HG03064 (cell line): ENCODE measurements at regions not wholly inside any gene's neighbourhood (a gene's known extent, or its start where the extent isn't known, plus 50 kb on each side); places are given as distances from the start of the nearest gene placed in this dataset.

Experiments used
- ATAC-seq: cut with Tn5 transposase; IDR thresholded peaks from one replicate; pipeline ENCODE4 v1.9.1; 2021; ENCODE audit warnings: low read depth; ENCODE audit not compliant: unreplicated experiment

- no peak for ATAC-seq
Measured at GRCh38 chr2:23220513-23221094, 164.4 kb upstream of the KLHL29 start.

GRCh38 chr2:23221236-23221635 is 163.7 kb upstream of the KLHL29 start:
- ATAC-seq = no peak

GRCh38 chr2:23221901-23222300 is 163.1 kb upstream of the KLHL29 start:
- no peak for ATAC-seq

GRCh38 chr2:23230885-23231284 is 154.1 kb upstream of the KLHL29 start:
- ATAC-seq = no peak

- no peak for ATAC-seq
Measured at GRCh38 chr2:23231865-23232264, 153.1 kb upstream of the KLHL29 start.

GRCh38 chr2:23235292-23235691 is 149.7 kb upstream of the KLHL29 start:
- ATAC-seq = no peak

- ATAC-seq = no peak
Measured at GRCh38 chr2:23235736-23236135, 149.2 kb upstream of the KLHL29 start.

- no peak for ATAC-seq
Measured at GRCh38 chr2:23237147-23237546, 147.8 kb upstream of the KLHL29 start.

- ATAC-seq = no peak
Measured at GRCh38 chr2:23238011-23238657, 146.8 kb upstream of the KLHL29 start.

- no peak for ATAC-seq
Measured at GRCh38 chr2:23239374-23239773, 145.6 kb upstream of the KLHL29 start.

GRCh38 chr2:23241121-23241520 is 143.9 kb upstream of the KLHL29 start:
- no peak for ATAC-seq

GRCh38 chr2:23241611-23242245 is 143.3 kb upstream of the KLHL29 start:
- no peak for ATAC-seq

GRCh38 chr2:23243073-23243659 is 141.8 kb upstream of the KLHL29 start:
- no peak for ATAC-seq

- no peak for ATAC-seq
Measured at GRCh38 chr2:23244617-23245016, 140.4 kb upstream of the KLHL29 start.

- no peak for ATAC-seq
Measured at GRCh38 chr2:23246992-23247683, 137.8 kb upstream of the KLHL29 start.

- ATAC-seq = no peak
Measured at GRCh38 chr2:23248667-23249066, 136.3 kb upstream of the KLHL29 start.

GRCh38 chr2:23249348-23249747 is 135.6 kb upstream of the KLHL29 start:
- ATAC-seq = no peak

GRCh38 chr2:23250371-23250770 is 134.6 kb upstream of the KLHL29 start:
- no peak for ATAC-seq

- ATAC-seq = no peak
Measured at GRCh38 chr2:23256643-23257042, 128.3 kb upstream of the KLHL29 start.

- no peak for ATAC-seq
Measured at GRCh38 chr2:23260621-23261020, 124.4 kb upstream of the KLHL29 start.
